Activated CD8-positive, alpha-beta T cell treated with anti-CD3 and anti-CD28 coated beads for 36 hours (primary cell): ENCODE measurements at regions not wholly inside any gene's neighbourhood (a gene's known extent, or its start where the extent isn't known, plus 50 kb on each side); places are given as distances from the start of the nearest gene placed in this dataset.

ENCODE experiments used
- ATAC-seq: fragments of 200-7000 bp; cut with Tn5 transposase; one replicate; pipeline ENCODE4 v1.10.0; 2021; ENCODE audit warnings: mild to moderate bottlenecking, moderate library complexity
- CTCF ChIA-PET: fragments of 350-600 bp; sonication (Branson Sonifier 250); formaldehyde crosslinking; loops from one replicate; lab custom pipeline; 2021; ENCODE audit warnings: antibody characterized with exemption; lab: Charles Lee
- POLR2A ChIA-PET: fragments of 350-600 bp; sonication (Branson Sonifier 250); formaldehyde crosslinking; loops from one replicate; lab custom pipeline; 2021; ENCODE audit warnings: antibody characterized with exemption; lab: Charles Lee
- DNase-seq: peaks from one replicate; pipeline ENCODE4 v3.0.0-alpha.2; 2020
- H3K27ac Mint-ChIP-seq: one replicate; pipeline ENCODE4 v1.8.0; 2021; ENCODE audit warnings: mild to moderate bottlenecking, mixed read lengths
- H3K27me3 Mint-ChIP-seq: one replicate; pipeline ENCODE4 v1.8.0; 2021; ENCODE audit warnings: mixed read lengths
- H3K36me3 Mint-ChIP-seq: one replicate; pipeline ENCODE4 v1.8.0; 2021; ENCODE audit warnings: low read depth, mixed read lengths
- H3K4me1 Mint-ChIP-seq: one replicate; pipeline ENCODE4 v1.8.0; 2021; ENCODE audit warnings: low read depth, mixed read lengths
- H3K4me3 Mint-ChIP-seq: one replicate; pipeline ENCODE4 v1.8.0; 2021; ENCODE audit warnings: mild to moderate bottlenecking, moderate library complexity, mixed read lengths
- H3K9me3 Mint-ChIP-seq: one replicate; pipeline ENCODE4 v1.8.0; 2021; ENCODE audit warnings: mixed read lengths
- CTCF ChIP-seq: fragments of 200-600 bp; IDR thresholded peaks from one replicate; pipeline ENCODE4 v1.8.0; 2022; ENCODE audit warnings: antibody characterized with exemption, mild to moderate bottlenecking
- intact Hi-C: fragments of 100-400 bp; cut with micrococcal nuclease; formaldehyde crosslinking; loops from one replicate; pipeline ENCODE4 v1.10.0; 2022

- ChIA-PET POLR2A (no interaction called here), CTCF (no interaction called here)
- Mint-ChIP-seq H3K4me3 (no peak overlapping the region), H3K27me3 (no peaks in the 10 kb centered on the region), H3K36me3 (no peaks in the 10 kb centered on the region), H3K4me1 (no peaks in the 10 kb centered on the region), H3K27ac (no peak overlapping the region), H3K9me3 (no peaks in the 10 kb centered on the region)
- intact Hi-C loops, result loop anchor here (10.0 kb wide), 1 partner anchor 63 kb away; no protein-coding TSS in a partner anchor
- no peak for ATAC-seq
- DNase-seq, result no peak
- no peak for TF ChIP-seq CTCF
Measured at GRCh38 chr17:54718286-54718685, 182.4 kb upstream of the TOM1L1 start.

DNA sequence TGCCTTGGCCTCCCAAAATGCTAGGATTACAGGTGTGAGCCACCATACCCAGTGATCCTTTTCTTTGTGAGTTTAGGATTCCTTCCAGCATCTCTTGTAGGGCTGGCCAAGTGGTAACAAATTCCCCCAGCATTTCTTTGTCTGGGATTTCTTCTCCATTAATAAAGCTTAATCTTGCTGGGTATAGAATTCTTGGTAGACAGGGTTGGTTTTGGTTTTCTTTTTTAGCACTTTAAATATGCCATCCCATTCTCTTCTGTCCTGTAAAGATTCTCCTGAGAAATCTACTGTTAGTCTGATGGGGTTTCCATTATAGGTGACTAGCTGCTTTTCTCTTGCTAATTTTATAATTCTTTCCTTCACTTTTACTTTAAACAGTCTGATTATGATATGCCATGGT is 173.0 kb upstream of the TOM1L1 start:
- no peak for TF ChIP-seq CTCF
- ATAC-seq, result no peak

GRCh38 chr17:54736573-54736972 is 164.1 kb upstream of the TOM1L1 start:
- no peak for DNase-seq
- ChIA-PET POLR2A (no interaction called here), CTCF (no interaction called here)
- H3K27ac Mint-ChIP-seq, result no peak overlapping the region
- intact Hi-C loops, result no loop called here
- H3K36me3 Mint-ChIP-seq, result no peaks in the 10 kb centered on the region
- H3K9me3 Mint-ChIP-seq, result no peaks in the 10 kb centered on the region
- ATAC-seq, result no peak
- no peak for TF ChIP-seq CTCF
- H3K4me1 Mint-ChIP-seq, result no peaks in the 10 kb centered on the region
- no peak overlapping the region for H3K4me3 Mint-ChIP-seq
- H3K27me3 Mint-ChIP-seq, result peaks cover 2% of the 10 kb centered on the region

More for the DNA sequence above, 173.0 kb upstream of the TOM1L1 start:
- CTCF ChIA-PET, result no interaction called here
- intact Hi-C loops, result no loop called here
- Mint-ChIP-seq H3K9me3 (peaks cover 22% of the 10 kb centered on the region), H3K27me3 (no peaks in the 10 kb centered on the region), H3K27ac (no peak overlapping the region), H3K36me3 (no peaks in the 10 kb centered on the region), H3K4me1 (no peaks in the 10 kb centered on the region), H3K4me3 (no peak overlapping the region)
- POLR2A ChIA-PET, result no interaction called here
- no peak for DNase-seq

- no peak for TF ChIP-seq CTCF
- DNase-seq (no peak), ATAC-seq (no peak)
- no peak overlapping the region for H3K4me3 Mint-ChIP-seq
- H3K9me3 Mint-ChIP-seq, result no peaks in the 10 kb centered on the region
- H3K36me3 Mint-ChIP-seq, result no peaks in the 10 kb centered on the region
- CTCF ChIA-PET, result no interaction called here
- H3K4me1 Mint-ChIP-seq, result no peaks in the 10 kb centered on the region
- intact Hi-C loops, result no loop called here
- POLR2A ChIA-PET, result no interaction called here
- H3K27ac Mint-ChIP-seq, result no peak overlapping the region
- H3K27me3 Mint-ChIP-seq, result peaks cover 2% of the 10 kb centered on the region
Measured at GRCh38 chr17:54738496-54738895, 162.2 kb upstream of the TOM1L1 start.

DNA sequence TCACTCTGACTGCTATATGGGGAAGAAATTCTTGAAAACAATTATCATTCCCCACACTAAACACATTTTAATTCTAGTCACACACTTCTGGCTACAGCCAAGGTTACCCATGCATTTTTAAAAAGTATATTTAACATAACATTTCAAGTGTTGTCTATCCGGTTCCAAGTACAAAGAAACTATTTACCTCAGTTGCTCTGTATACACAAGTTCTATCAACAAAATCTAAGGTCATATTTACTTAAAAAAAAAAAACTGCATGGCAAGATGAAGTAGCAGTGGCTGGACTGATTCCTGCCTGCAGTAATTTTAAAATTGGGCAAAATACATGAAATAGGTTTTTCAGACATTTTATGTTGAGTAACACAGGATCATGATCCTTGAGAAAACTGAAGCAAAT is 155.9 kb upstream of the TOM1L1 start:
- Mint-ChIP-seq H3K27me3 (peaks cover 2% of the 10 kb centered on the region), H3K27ac (no peak overlapping the region), H3K9me3 (peaks cover 17% of the 10 kb centered on the region), H3K36me3 (no peaks in the 10 kb centered on the region), H3K4me1 (no peaks in the 10 kb centered on the region), H3K4me3 (no peak overlapping the region)
- CTCF ChIA-PET, result no interaction called here
- TF ChIP-seq CTCF, result no peak
- intact Hi-C loops, result no loop called here
- POLR2A ChIA-PET, result no interaction called here
- DNase-seq, result no peak
- no peak for ATAC-seq
